ENCODE measurements at regions not wholly inside any gene's neighbourhood (a gene's known extent, or its start where the extent isn't known, plus 50 kb on each side); places are given as distances from the start of the nearest gene placed in this dataset.

GRCh38 chr6:71383901-71384489 lies 95.4 kb downstream of the OGFRL1 start:
- H3K4me3 ChIP-seq: no peak overlapping the region
- no peaks in the 10 kb centered on the region for H3K27me3 ChIP-seq
- 51 to 56% methylated on average over 5 of the region's 5 CpGs for WGBS, 2 donors
- no peaks in the 10 kb centered on the region for H3K36me3 ChIP-seq (ENCODE audit: low read depth, missing control alignments)
- no peaks in the 10 kb centered on the region for H3K9me3 ChIP-seq
- intact Hi-C loops (cut with DNase I; ENCODE audit: low total_unique reads): loop anchor here (10.0 kb wide), 1 partner anchor 121 kb away; no protein-coding TSS in a partner anchor
- H3K4me1 ChIP-seq: no peaks in the 10 kb centered on the region
- H3K27ac ChIP-seq: no peak overlapping the region
- no peak for DNase-seq
- no peak for TF ChIP-seq POLR2A (IDR thresholded peaks at IDR 0.05)
- peak in 2 of 3 experiments; percentile 27 to 73 for TF ChIP-seq CTCF (IDR thresholded peaks at IDR 0.05)

GRCh38 chr6:71385111-71385822 lies 96.7 kb downstream of the OGFRL1 start:
- no peaks in the 10 kb centered on the region for H3K4me1 ChIP-seq
- no peak for DNase-seq
- 61 to 63% methylated on average over 1 of the region's 1 CpG for WGBS, 2 donors
- intact Hi-C loops (cut with DNase I; ENCODE audit: low total_unique reads): loop anchor here (10.0 kb wide), 1 partner anchor 120 kb away; no protein-coding TSS in a partner anchor
- H3K36me3 ChIP-seq (ENCODE audit: low read depth, missing control alignments): no peaks in the 10 kb centered on the region
- TF ChIP-seq POLR2A (IDR thresholded peaks at IDR 0.05): no peak
- TF ChIP-seq CTCF (IDR thresholded peaks at IDR 0.05): no peak
- H3K27me3 ChIP-seq: no peaks in the 10 kb centered on the region
- no peaks in the 10 kb centered on the region for H3K9me3 ChIP-seq
- H3K27ac ChIP-seq: no peak overlapping the region
- H3K4me3 ChIP-seq: no peak overlapping the region

GRCh38 chr6:71386215-71386614 lies 97.6 kb downstream of the OGFRL1 start:
- 88 to 91% methylated on average over 4 of the region's 4 CpGs for WGBS, 2 donors

GRCh38 chr6:71387179-71387578 lies 98.6 kb downstream of the OGFRL1 start:
- Histone ChIP-seq H3K36me3 (ENCODE audit: low read depth, missing control alignments) (no peaks in the 10 kb centered on the region), H3K4me3 (no peak overlapping the region), H3K27ac (no peak overlapping the region), H3K4me1 (no peaks in the 10 kb centered on the region), H3K27me3 (no peaks in the 10 kb centered on the region), H3K9me3 (no peaks in the 10 kb centered on the region)
- intact Hi-C loops (cut with DNase I; ENCODE audit: low total_unique reads): loop anchor here (10.0 kb wide), 1 partner anchor 118 kb away; no protein-coding TSS in a partner anchor
- TF ChIP-seq CTCF (IDR thresholded peaks at IDR 0.05): no peak
- no peak for DNase-seq

More at GRCh38 chr6:71386215-71386614, 97.6 kb downstream of the OGFRL1 start:
- H3K27ac ChIP-seq: no peak overlapping the region
- intact Hi-C loops (cut with DNase I; ENCODE audit: low total_unique reads): loop anchor here (10.0 kb wide), 1 partner anchor 119 kb away; no protein-coding TSS in a partner anchor
- H3K9me3 ChIP-seq: no peaks in the 10 kb centered on the region
- H3K36me3 ChIP-seq (ENCODE audit: low read depth, missing control alignments): no peaks in the 10 kb centered on the region
- DNase-seq: no peak
- H3K27me3 ChIP-seq: no peaks in the 10 kb centered on the region
- no peak overlapping the region for H3K4me3 ChIP-seq
- H3K4me1 ChIP-seq: no peaks in the 10 kb centered on the region
- TF ChIP-seq CTCF (IDR thresholded peaks at IDR 0.05): no peak
- TF ChIP-seq POLR2A (IDR thresholded peaks at IDR 0.05): no peak

Data from testis (tissue), 2 donors.